ENCODE measurements at regions not wholly inside any gene's neighbourhood (a gene's known extent, or its start where the extent isn't known, plus 50 kb on each side); places are given as distances from the start of the nearest gene placed in this dataset.

DNA sequence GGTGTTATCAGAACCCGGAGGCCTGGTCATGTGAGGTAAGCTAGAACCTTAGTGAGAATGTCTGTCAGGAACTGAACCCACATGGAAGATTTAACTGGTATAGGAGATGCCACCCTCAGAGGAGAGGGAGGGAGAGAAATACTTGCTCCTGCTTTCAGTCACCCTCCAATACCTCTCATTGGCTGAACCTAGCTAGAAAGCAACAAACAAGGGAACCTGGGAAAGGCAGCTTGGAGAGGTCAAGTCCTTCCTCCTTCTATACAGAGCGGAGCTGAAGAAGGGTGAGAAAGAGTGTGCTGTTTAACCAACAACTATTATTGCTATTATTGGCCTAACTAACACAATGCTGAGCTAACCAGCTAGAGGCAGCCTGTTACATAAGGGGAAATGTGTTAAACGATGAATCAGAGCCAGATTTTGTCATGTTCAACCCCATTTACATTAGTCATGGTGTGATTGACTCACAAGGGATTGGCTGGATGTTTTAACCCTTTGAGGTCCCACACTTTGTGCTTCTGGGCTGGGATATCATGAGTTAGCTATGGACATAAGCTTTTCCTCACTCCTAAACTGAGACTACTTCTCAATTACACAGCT, 96.5 kb upstream of the ESX1 start:
- Histone ChIP-seq H3K27me3 (ENCODE audit: control insufficient read depth, insufficient read depth, low read length) (no peaks in the 10 kb centered on the region), H3K9me3 (ENCODE audit: control insufficient read depth, low read length) (no peaks in the 10 kb centered on the region), H3K4me3 (ENCODE audit: low read depth, low read length) (no peak overlapping the region), H3K9ac (no peak overlapping the region), H3K27ac (no peak overlapping the region), H3K4me2 (ENCODE audit: low read length) (no peak overlapping the region), H3K79me2 (no peaks in the 10 kb centered on the region), H3K36me3 (ENCODE audit: control insufficient read depth, insufficient read depth, low read length) (no peaks in the 10 kb centered on the region), H3K4me1 (no peaks in the 10 kb centered on the region), H2AFZ (no peak overlapping the region)
- TF ChIP-seq, protein P1, sequence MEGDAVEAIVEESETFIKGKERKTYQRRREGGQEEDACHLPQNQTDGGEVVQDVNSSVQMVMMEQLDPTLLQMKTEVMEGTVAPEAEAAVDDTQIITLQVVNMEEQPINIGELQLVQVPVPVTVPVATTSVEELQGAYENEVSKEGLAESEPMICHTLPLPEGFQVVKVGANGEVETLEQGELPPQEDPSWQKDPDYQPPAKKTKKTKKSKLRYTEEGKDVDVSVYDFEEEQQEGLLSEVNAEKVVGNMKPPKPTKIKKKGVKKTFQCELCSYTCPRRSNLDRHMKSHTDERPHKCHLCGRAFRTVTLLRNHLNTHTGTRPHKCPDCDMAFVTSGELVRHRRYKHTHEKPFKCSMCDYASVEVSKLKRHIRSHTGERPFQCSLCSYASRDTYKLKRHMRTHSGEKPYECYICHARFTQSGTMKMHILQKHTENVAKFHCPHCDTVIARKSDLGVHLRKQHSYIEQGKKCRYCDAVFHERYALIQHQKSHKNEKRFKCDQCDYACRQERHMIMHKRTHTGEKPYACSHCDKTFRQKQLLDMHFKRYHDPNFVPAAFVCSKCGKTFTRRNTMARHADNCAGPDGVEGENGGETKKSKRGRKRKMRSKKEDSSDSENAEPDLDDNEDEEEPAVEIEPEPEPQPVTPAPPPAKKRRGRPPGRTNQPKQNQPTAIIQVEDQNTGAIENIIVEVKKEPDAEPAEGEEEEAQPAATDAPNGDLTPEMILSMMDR (IDR thresholded peaks at IDR 0.05) = no peak

DNA sequence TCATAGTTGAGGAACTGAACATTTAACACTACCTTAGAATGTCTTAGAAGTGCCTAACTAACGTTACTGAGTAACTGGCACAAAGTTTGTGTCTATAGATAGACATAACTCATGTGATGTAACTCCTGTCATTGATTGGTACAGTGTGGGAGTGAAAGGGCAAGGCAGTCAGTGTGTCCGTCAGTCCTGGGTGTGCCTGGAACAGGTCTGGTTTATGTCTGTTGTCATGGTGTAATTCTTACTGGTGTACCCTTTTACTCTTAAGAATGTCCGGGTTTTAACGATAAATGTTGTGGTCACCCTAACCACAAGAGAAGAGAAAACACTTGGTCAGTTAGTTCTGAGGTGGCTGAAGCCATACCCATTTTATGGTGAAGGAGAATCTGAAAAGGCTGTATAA, 93.1 kb upstream of the ESX1 start:
- Histone ChIP-seq H3K36me3 (ENCODE audit: control insufficient read depth, insufficient read depth, low read length) (no peaks in the 10 kb centered on the region), H3K4me1 (no peaks in the 10 kb centered on the region), H3K9me3 (ENCODE audit: control insufficient read depth, low read length) (no peaks in the 10 kb centered on the region), H3K79me2 (no peaks in the 10 kb centered on the region), H3K9ac (no peak overlapping the region), H3K4me3 (ENCODE audit: low read depth, low read length) (no peak overlapping the region), H2AFZ (no peak overlapping the region), H3K27me3 (ENCODE audit: control insufficient read depth, insufficient read depth, low read length) (no peaks in the 10 kb centered on the region), H3K27ac (no peak overlapping the region), H3K4me2 (ENCODE audit: low read length) (no peak overlapping the region)
- TF ChIP-seq, protein P1 (IDR thresholded peaks at IDR 0.05) = no peak

DNA sequence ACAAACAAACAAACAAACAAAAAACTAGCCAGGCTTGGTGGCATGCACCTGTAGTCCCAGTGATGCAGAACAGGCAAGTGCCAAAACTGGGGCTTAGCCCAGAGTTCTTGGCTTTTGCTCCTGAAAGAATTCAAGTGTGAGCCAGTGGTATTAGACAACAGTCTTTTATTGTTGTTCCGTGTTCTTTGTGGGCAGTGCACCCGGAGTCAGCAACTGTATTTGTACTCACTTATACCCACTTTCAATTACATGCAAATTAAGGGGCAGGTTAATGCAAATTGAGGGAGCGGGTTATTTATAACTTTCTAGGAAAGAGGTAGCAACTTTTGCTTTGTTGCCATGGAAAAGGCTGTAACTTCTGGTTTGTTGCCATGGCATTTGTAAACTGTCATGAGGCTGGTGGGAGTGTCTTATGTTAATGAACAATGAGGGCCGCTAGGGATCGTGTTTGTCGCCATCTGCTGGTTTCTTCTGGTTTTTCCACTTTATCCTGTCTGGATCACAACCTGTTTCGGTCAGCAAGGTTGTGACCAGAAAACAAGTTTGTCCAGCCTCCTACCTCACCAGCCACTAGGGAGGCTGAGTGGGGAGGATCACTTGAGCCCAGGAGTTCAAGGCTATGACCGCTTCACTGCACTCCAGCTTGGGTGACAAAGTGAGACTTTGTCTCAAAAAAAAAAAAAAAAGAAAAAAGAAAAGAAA, 88.8 kb upstream of the ESX1 start:
- no peak overlapping the region for H3K27ac ChIP-seq
- no peak overlapping the region for H3K9ac ChIP-seq
- H3K36me3 ChIP-seq (ENCODE audit: control insufficient read depth, insufficient read depth, low read length) = no peaks in the 10 kb centered on the region
- no peaks in the 10 kb centered on the region for H3K4me1 ChIP-seq
- H2AFZ ChIP-seq = no peak overlapping the region
- no peak overlapping the region for H3K4me2 ChIP-seq (ENCODE audit: low read length)
- TF ChIP-seq, protein P1 (IDR thresholded peaks at IDR 0.05) = no peak
- no peaks in the 10 kb centered on the region for H3K9me3 ChIP-seq (ENCODE audit: control insufficient read depth, low read length)
- no peaks in the 10 kb centered on the region for H3K27me3 ChIP-seq (ENCODE audit: control insufficient read depth, insufficient read depth, low read length)
- H3K4me3 ChIP-seq (ENCODE audit: low read depth, low read length) = no peak overlapping the region
- H3K79me2 ChIP-seq = no peaks in the 10 kb centered on the region

DNA sequence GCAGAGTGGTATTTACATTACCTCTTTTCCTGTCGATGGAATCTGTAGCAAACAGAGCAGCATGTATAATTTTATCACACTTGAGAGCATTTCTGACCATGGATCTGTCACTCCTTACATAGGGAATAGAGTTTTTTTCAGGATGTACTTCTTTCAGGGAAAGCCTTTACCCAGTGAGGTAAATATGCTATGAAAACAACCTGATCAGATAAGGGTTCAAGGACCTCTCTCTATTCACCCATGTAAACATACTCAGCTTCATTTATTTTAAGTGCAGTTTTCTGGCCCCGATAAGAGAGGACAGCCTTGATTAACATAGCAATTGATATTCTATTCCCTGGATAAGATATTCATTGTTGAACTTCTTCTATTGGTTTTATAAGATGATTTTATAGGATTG, 87.3 kb upstream of the ESX1 start:
- TF ChIP-seq, protein P1 (IDR thresholded peaks at IDR 0.05) = no peak
- Histone ChIP-seq H3K27ac (no peak overlapping the region), H3K4me3 (ENCODE audit: low read depth, low read length) (no peak overlapping the region), H3K9ac (no peak overlapping the region), H3K36me3 (ENCODE audit: control insufficient read depth, insufficient read depth, low read length) (no peaks in the 10 kb centered on the region), H2AFZ (no peak overlapping the region), H3K79me2 (no peaks in the 10 kb centered on the region), H3K4me1 (no peaks in the 10 kb centered on the region), H3K9me3 (ENCODE audit: control insufficient read depth, low read length) (no peaks in the 10 kb centered on the region), H3K27me3 (ENCODE audit: control insufficient read depth, insufficient read depth, low read length) (no peaks in the 10 kb centered on the region), H3K4me2 (ENCODE audit: low read length) (no peak overlapping the region)

DNA sequence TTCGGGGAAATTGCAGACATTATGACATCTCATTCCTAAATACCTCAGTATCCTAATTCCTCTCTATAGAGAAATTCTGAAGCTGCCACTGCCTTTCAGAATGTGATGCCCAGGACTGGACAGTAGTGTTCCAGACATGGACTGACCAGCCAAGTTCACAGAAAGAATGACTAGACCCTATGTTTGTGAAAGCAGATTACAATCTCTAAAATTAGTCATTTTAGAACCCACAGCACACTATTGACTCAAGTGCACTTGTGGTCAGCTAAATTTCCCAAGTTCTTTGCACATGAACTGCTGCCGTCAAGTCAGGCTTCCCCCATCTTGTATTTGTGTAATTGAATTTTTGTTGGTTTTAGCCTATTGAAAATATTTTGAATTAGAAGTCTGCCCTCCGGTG, 81.0 kb upstream of the ESX1 start:
- TF ChIP-seq, protein P1 (IDR thresholded peaks at IDR 0.05) = no peak
- H2AFZ ChIP-seq = no peak overlapping the region
- no peaks in the 10 kb centered on the region for H3K4me1 ChIP-seq

More for the DNA sequence above, 81.0 kb upstream of the ESX1 start:
- Histone ChIP-seq H3K9ac (no peak overlapping the region), H3K9me3 (ENCODE audit: control insufficient read depth, low read length) (no peaks in the 10 kb centered on the region), H3K79me2 (no peaks in the 10 kb centered on the region), H3K27ac (no peak overlapping the region), H3K36me3 (ENCODE audit: control insufficient read depth, insufficient read depth, low read length) (no peaks in the 10 kb centered on the region), H3K4me2 (ENCODE audit: low read length) (no peak overlapping the region), H3K27me3 (ENCODE audit: control insufficient read depth, insufficient read depth, low read length) (no peaks in the 10 kb centered on the region), H3K4me3 (ENCODE audit: low read depth, low read length) (no peak overlapping the region)

Measured in parathyroid adenoma (tissue), 2 donors.